GM19468 (cell line): ENCODE measurements at regions not wholly inside any gene's neighbourhood (a gene's known extent, or its start where the extent isn't known, plus 50 kb on each side); places are given as distances from the start of the nearest gene placed in this dataset.

Source experiments
- ATAC-seq: cut with Tn5 transposase; IDR thresholded peaks from one replicate; pipeline ENCODE4 v1.9.1; 2021; ENCODE audit warnings: mild to moderate bottlenecking, moderate library complexity, moderate number of reproducible peaks; ENCODE audit not compliant: unreplicated experiment; ENCODE audit errors: extremely low read depth

- ATAC-seq: no peak
Observed at GRCh38 chr5:85741972-85742371, 875.8 kb upstream of the COX7C start.

GRCh38 chr5:85760519-85760918 lies 857.2 kb upstream of the COX7C start:
- no peak for ATAC-seq

- ATAC-seq: no peak
Observed at GRCh38 chr5:85769347-85769746, 848.4 kb upstream of the COX7C start.

- ATAC-seq: no peak
Observed at GRCh38 chr5:85784746-85785145, 833.0 kb upstream of the COX7C start.

GRCh38 chr5:85813146-85813545 lies 804.6 kb upstream of the COX7C start:
- ATAC-seq: no peak

- ATAC-seq: no peak
Observed at GRCh38 chr5:85814596-85814995, 803.1 kb upstream of the COX7C start.

GRCh38 chr5:85823462-85824426 lies 794.0 kb upstream of the COX7C start:
- ATAC-seq: no peak

GRCh38 chr5:85838781-85839180 lies 779.0 kb upstream of the COX7C start:
- no peak for ATAC-seq

- no peak for ATAC-seq
Observed at GRCh38 chr5:85841653-85842052, 776.1 kb upstream of the COX7C start.

GRCh38 chr5:85843535-85843934 lies 774.2 kb upstream of the COX7C start:
- no peak for ATAC-seq

GRCh38 chr5:85849411-85849810 lies 768.3 kb upstream of the COX7C start:
- ATAC-seq: no peak

- ATAC-seq: no peak
Observed at GRCh38 chr5:85865296-85865695, 752.4 kb upstream of the COX7C start.

GRCh38 chr5:85868070-85868469 lies 749.7 kb upstream of the COX7C start:
- ATAC-seq: no peak

- ATAC-seq: no peak
Observed at GRCh38 chr5:85893996-85894395, 723.7 kb upstream of the COX7C start.

GRCh38 chr5:85896514-85896913 lies 721.2 kb upstream of the COX7C start:
- no peak for ATAC-seq

- ATAC-seq: no peak
Observed at GRCh38 chr5:85906460-85906859, 711.3 kb upstream of the COX7C start.

GRCh38 chr5:85910335-85910734 lies 707.4 kb upstream of the COX7C start:
- no peak for ATAC-seq

- ATAC-seq: no peak
Observed at GRCh38 chr5:85920984-85921383, 696.8 kb upstream of the COX7C start.

GRCh38 chr5:85921590-85921989 lies 696.2 kb upstream of the COX7C start:
- no peak for ATAC-seq

- ATAC-seq: no peak
Observed at GRCh38 chr5:85927632-85928031, 690.1 kb upstream of the COX7C start.

GRCh38 chr5:85929713-85930112 lies 688.0 kb upstream of the COX7C start:
- no peak for ATAC-seq

- ATAC-seq: no peak
Observed at GRCh38 chr5:85931220-85931619, 686.5 kb upstream of the COX7C start.
